Trophoblast cell (in vitro differentiated cells and primary cell): ENCODE measurements at regions not wholly inside any gene's neighbourhood (a gene's known extent, or its start where the extent isn't known, plus 50 kb on each side); places are given as distances from the start of the nearest gene placed in this dataset.

Source experiments
- DNase-seq, 2 donors: peaks; one replicate each; pipeline ENCODE4 v3.0.0-alpha.2; 2016
- H2AFZ ChIP-seq: 2 replicates; pipeline ENCODE4 v1.6.1; 2013; ENCODE audit warnings: low read length, moderate library complexity, mild to moderate bottlenecking; ENCODE audit not compliant: insufficient read depth, poor library complexity
- H2AK5ac ChIP-seq: 2 replicates; pipeline ENCODE4 v1.6.1; 2013; ENCODE audit warnings: mild to moderate bottlenecking, low read length
- H2BK120ac ChIP-seq: 2 replicates; pipeline ENCODE4 v1.6.1; 2013; ENCODE audit warnings: low read length, mild to moderate bottlenecking, moderate library complexity; ENCODE audit not compliant: insufficient read depth, poor library complexity
- H2BK12ac ChIP-seq: 2 replicates; pipeline ENCODE4 v1.6.1; 2013; ENCODE audit warnings: mild to moderate bottlenecking, low read length, moderate library complexity
- H2BK5ac ChIP-seq: 2 replicates; pipeline ENCODE4 v1.6.1; 2013; ENCODE audit warnings: low read length, low read depth, moderate library complexity, mild to moderate bottlenecking; ENCODE audit not compliant: poor library complexity
- H3K14ac ChIP-seq: 2 replicates; pipeline ENCODE4 v1.6.1; 2013; ENCODE audit warnings: mild to moderate bottlenecking, low read length
- H3K18ac ChIP-seq: 2 replicates; pipeline ENCODE4 v1.6.1; 2013; ENCODE audit warnings: mild to moderate bottlenecking, low read length
- H3K23ac ChIP-seq: 2 replicates; pipeline ENCODE4 v1.6.1; 2013; ENCODE audit warnings: low read length
- H3K27ac ChIP-seq: 2 replicates; pipeline ENCODE4 v1.5.1; 2013; ENCODE audit warnings: low read depth, mild to moderate bottlenecking, inconsistent platforms, low read length, moderate library complexity
- H3K27me3 ChIP-seq: 2 replicates; pipeline ENCODE4 v1.6.1; 2013; ENCODE audit warnings: inconsistent platforms, mild to moderate bottlenecking, low read length, moderate library complexity; ENCODE audit not compliant: insufficient read depth
- H3K36me3 ChIP-seq, 2 experiments: 1 replicate in 1 of 2; 2 replicates in 1 of 2; pipeline ENCODE4 v1.6.1; 2013; ENCODE audit warnings: low read length in 2 of 2, mild to moderate bottlenecking in 2 of 2, moderate library complexity in 1 of 2; ENCODE audit not compliant: insufficient read depth in 2 of 2, control insufficient read depth in 1 of 2
- H3K4ac ChIP-seq: 2 replicates; pipeline ENCODE4 v1.6.1; 2013; ENCODE audit warnings: low read depth, mild to moderate bottlenecking, low read length, moderate library complexity
- H3K4me1 ChIP-seq, 2 experiments: 1 replicate in 1 of 2; 2 replicates in 1 of 2; pipeline ENCODE4 v1.6.1; 2013; ENCODE audit warnings: low read length in 2 of 2, mild to moderate bottlenecking in 2 of 2, moderate library complexity in 1 of 2; ENCODE audit not compliant: insufficient read depth in 2 of 2, control insufficient read depth in 1 of 2
- H3K4me2 ChIP-seq: 2 replicates; pipeline ENCODE4 v1.6.1; 2013; ENCODE audit warnings: inconsistent platforms, mild to moderate bottlenecking, low read length, moderate library complexity
- H3K4me3 ChIP-seq: 2 replicates; pipeline ENCODE4 v1.5.1; 2013; ENCODE audit warnings: mild to moderate bottlenecking, low read depth, low read length, inconsistent platforms
- H3K79me1 ChIP-seq: one replicate; pipeline ENCODE4 v1.6.1; 2013; ENCODE audit warnings: low read length
- H3K79me2 ChIP-seq: 2 replicates; pipeline ENCODE4 v1.6.1; 2013; ENCODE audit warnings: low read length, mild to moderate bottlenecking; ENCODE audit not compliant: control insufficient read depth, insufficient read depth, poor library complexity
- H3K9ac ChIP-seq: 2 replicates; pipeline ENCODE4 v1.6.1; 2013; ENCODE audit warnings: mild to moderate bottlenecking, low read length
- H3K9me3 ChIP-seq: 2 replicates; pipeline ENCODE4 v1.6.1; 2013; ENCODE audit warnings: low read depth, mild to moderate bottlenecking, control low read depth, inconsistent platforms, low read length; ENCODE audit not compliant: insufficient read depth
- H4K12ac ChIP-seq: 2 replicates; pipeline ENCODE4 v1.6.1; 2013; ENCODE audit warnings: low read depth, mild to moderate bottlenecking, low read length, moderate library complexity
- H4K8ac ChIP-seq: 2 replicates; pipeline ENCODE4 v1.6.1; 2013; ENCODE audit warnings: low read depth, mild to moderate bottlenecking, low read length, moderate library complexity
- H4K91ac ChIP-seq: one replicate; pipeline ENCODE4 v1.6.1; 2013; ENCODE audit warnings: low read depth, mild to moderate bottlenecking, low read length, moderate library complexity
- WGBS: extraction: QIAGEN DNeasy Blood & Tissue Kit; methylation state at CpG from one replicate; pipeline ENCODE4 v1.1.7; 2013; ENCODE audit warnings: missing lambda C conversion rate; ENCODE audit not compliant: insufficient read length, insufficient coverage; ENCODE audit errors: extremely low coverage; 5-methylcytosine and 5-hydroxymethylcytosine counted together

DNA sequence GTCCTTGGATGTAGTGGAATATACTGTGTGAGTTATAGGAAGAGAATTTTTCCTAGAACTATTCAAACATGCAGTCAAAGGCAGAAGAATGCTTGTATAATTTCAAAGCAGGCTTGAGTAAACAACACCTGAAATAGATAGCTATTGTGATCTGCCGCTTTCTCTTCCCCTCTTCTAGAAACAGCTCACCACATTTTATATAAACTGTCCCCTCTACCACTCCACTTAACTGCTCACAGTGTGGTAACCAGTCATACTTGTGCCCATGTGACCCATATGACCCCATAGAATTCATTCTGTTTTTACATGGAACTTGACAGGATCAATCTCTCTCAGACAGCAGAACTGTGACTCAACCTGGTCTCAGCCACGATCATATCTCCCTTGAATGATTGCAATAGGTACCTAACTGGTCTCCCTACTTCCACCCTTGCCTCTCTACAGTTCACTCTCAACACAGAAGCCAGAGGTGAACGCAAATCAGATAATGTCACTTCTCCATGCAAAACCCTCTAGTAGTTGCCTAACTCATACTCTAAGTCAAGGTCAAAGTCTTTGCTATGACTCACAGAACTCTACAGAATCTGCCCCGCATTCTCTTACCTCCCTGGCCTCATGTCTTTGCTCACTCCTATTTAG is 85.6 kb upstream of the EFHC2 start:
- Histone ChIP-seq H3K4ac (no peak overlapping the region), H4K8ac (no peak overlapping the region), H4K91ac (no peak overlapping the region), H2AK5ac (no peak overlapping the region), H3K27ac (no peak overlapping the region), H3K4me1 (no peaks in the 10 kb centered on the region), H2BK120ac (no peak overlapping the region), H3K9me3 (no peaks in the 10 kb centered on the region), H3K14ac (no peak overlapping the region), H2BK12ac (no peak overlapping the region), H3K79me1 (no peaks in the 10 kb centered on the region), H3K23ac (no peak overlapping the region), H3K36me3 (no peaks in the 10 kb centered on the region), H3K4me2 (no peak overlapping the region), H4K12ac (no peak overlapping the region), H2AFZ (no peak overlapping the region), H3K9ac (no peak overlapping the region), H3K4me3 (no peak overlapping the region), H3K27me3 (no peaks in the 10 kb centered on the region), H3K79me2 (no peaks in the 10 kb centered on the region), H2BK5ac (no peak overlapping the region), H3K18ac (no peak overlapping the region)
- DNase-seq, result peak; percentile 50 to 81
- no CpG with 5 or more reads among the region's 4 CpGs for WGBS

DNA sequence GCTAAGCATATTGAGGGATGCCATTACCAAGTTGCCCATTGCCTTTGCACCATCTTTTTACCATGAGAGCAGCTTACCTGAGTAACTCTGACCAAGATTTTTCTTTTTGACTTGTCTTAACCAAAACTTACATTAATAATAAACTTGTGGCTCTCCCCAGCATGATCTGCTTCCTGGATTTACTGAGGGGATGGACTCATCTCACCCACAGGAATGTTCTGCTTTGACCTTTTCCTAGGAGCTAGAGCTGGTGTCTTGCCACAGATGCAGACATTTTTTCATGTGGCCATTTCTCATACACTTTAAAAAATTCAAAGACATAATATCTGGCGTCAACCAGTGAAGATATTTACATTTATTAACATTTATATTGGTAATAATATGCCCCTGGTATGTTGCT is 79.2 kb upstream of the EFHC2 start:
- no peak overlapping the region for H3K9ac ChIP-seq
- WGBS, result no CpG with 5 or more reads among the region's 1 CpG
- H3K9me3 ChIP-seq, result no peaks in the 10 kb centered on the region
- no peak overlapping the region for H3K4me2 ChIP-seq
- no peak overlapping the region for H2BK120ac ChIP-seq
- H3K27ac ChIP-seq, result no peak overlapping the region
- H2BK5ac ChIP-seq, result no peak overlapping the region
- no peaks in the 10 kb centered on the region for H3K36me3 ChIP-seq
- H3K4me3 ChIP-seq, result no peak overlapping the region
- no peak overlapping the region for H4K8ac ChIP-seq
- no peak overlapping the region for H3K14ac ChIP-seq
- H3K79me1 ChIP-seq, result no peaks in the 10 kb centered on the region
- H4K12ac ChIP-seq, result no peak overlapping the region
- no peak overlapping the region for H3K18ac ChIP-seq
- no peaks in the 10 kb centered on the region for H3K27me3 ChIP-seq
- no peak overlapping the region for H2AK5ac ChIP-seq
- H3K4me1 ChIP-seq, result no peaks in the 10 kb centered on the region
- no peak for DNase-seq
- H3K4ac ChIP-seq, result no peak overlapping the region
- no peaks in the 10 kb centered on the region for H3K79me2 ChIP-seq
- H2AFZ ChIP-seq, result no peak overlapping the region
- no peak overlapping the region for H3K23ac ChIP-seq
- H4K91ac ChIP-seq, result no peak overlapping the region
- H2BK12ac ChIP-seq, result no peak overlapping the region

DNA sequence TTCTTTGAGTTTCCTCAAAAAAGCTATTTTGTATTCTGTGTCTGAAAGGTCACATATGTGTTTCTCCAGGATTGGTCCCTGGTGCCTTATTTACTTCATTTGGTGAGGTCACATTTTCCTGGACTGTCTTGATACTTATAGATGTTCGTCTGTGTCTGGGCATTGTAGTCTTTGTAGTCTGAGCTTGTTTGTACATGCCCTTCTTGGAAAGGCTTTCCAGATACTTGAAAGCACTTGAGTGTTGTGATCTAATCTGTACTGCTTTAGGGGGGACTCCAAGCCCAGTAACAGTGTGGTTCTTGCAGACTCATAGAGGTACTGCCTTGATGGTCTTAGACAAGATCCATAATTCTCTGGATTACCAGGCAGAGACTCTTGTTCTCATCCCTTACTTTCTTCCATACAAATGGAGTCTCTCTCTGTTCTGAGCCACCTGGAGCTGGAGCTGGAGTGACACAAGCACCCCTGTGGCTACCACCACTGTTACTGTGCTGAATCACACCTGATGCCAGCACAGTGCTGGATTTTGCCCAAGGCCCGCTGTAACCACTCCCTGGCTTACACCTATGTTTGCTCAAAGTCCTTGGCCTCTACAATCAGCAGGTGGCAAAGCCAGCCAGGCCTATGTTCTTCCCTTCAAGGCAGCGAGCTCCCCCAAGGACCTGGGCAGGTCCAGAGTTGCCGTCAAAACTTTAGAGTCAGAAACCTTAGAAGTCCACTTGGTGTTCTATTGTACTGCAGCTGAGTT is 72.3 kb upstream of the EFHC2 start:
- H2BK120ac ChIP-seq, result no peak overlapping the region
- H2BK5ac ChIP-seq, result no peak overlapping the region
- DNase-seq, result no peak
- H3K18ac ChIP-seq, result no peak overlapping the region
- no peak overlapping the region for H4K12ac ChIP-seq
- no peaks in the 10 kb centered on the region for H3K79me1 ChIP-seq
- no peak overlapping the region for H3K14ac ChIP-seq
- no peaks in the 10 kb centered on the region for H3K36me3 ChIP-seq
- no peaks in the 10 kb centered on the region for H3K27me3 ChIP-seq
- H3K9ac ChIP-seq, result no peak overlapping the region
- no peak overlapping the region for H3K4ac ChIP-seq
- no peaks in the 10 kb centered on the region for H3K4me1 ChIP-seq
- H3K27ac ChIP-seq, result no peak overlapping the region
- H3K79me2 ChIP-seq, result no peaks in the 10 kb centered on the region
- no peak overlapping the region for H2AFZ ChIP-seq
- no peak overlapping the region for H4K8ac ChIP-seq
- no peak overlapping the region for H3K4me3 ChIP-seq
- no peak overlapping the region for H4K91ac ChIP-seq
- no CpG with 5 or more reads among the region's 4 CpGs for WGBS
- H2AK5ac ChIP-seq, result no peak overlapping the region
- no peak overlapping the region for H3K23ac ChIP-seq
- no peak overlapping the region for H2BK12ac ChIP-seq
- H3K4me2 ChIP-seq, result no peak overlapping the region
- H3K9me3 ChIP-seq, result no peaks in the 10 kb centered on the region

DNA sequence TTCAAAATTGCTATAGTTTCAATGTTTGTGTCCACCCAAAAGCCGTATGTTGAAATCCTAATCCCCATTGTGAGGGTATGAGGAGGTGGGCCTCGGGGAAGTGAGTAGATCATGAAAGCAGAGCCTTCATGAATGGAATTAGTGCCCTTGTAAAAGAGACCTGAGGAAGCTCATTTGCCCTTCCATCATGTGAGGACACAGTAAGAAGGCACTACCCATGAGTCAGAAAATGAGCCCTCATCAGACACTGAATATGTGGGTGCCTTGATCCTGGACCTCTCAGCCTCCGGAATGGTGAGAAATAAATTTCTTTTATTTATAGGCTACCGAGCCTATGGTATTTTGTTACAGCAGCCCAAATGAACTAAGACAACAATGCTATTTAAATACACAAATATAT is 57.7 kb upstream of the EFHC2 start:
- no CpG with 5 or more reads among the region's 4 CpGs for WGBS
- H3K27me3 ChIP-seq, result no peaks in the 10 kb centered on the region

More for the DNA sequence above, 57.7 kb upstream of the EFHC2 start:
- no peak overlapping the region for H4K12ac ChIP-seq
- no peaks in the 10 kb centered on the region for H3K4me1 ChIP-seq
- H3K23ac ChIP-seq, result no peak overlapping the region
- H3K36me3 ChIP-seq, result no peaks in the 10 kb centered on the region
- H3K79me2 ChIP-seq, result no peaks in the 10 kb centered on the region
- no peak overlapping the region for H3K14ac ChIP-seq
- H3K79me1 ChIP-seq, result no peaks in the 10 kb centered on the region
- H4K8ac ChIP-seq, result no peak overlapping the region
- no peaks in the 10 kb centered on the region for H3K9me3 ChIP-seq
- no peak overlapping the region for H4K91ac ChIP-seq
- no peak overlapping the region for H2AK5ac ChIP-seq
- no peak overlapping the region for H3K4ac ChIP-seq
- DNase-seq, result no peak
- no peak overlapping the region for H2BK5ac ChIP-seq
- no peak overlapping the region for H2BK12ac ChIP-seq
- no peak overlapping the region for H2AFZ ChIP-seq
- H3K4me3 ChIP-seq, result no peak overlapping the region
- H2BK120ac ChIP-seq, result no peak overlapping the region
- no peak overlapping the region for H3K9ac ChIP-seq
- no peak overlapping the region for H3K4me2 ChIP-seq
- H3K27ac ChIP-seq, result no peak overlapping the region
- H3K18ac ChIP-seq, result no peak overlapping the region
